H1 (cell line): ENCODE measurements at regions not wholly inside any gene's neighbourhood (a gene's known extent, or its start where the extent isn't known, plus 50 kb on each side); places are given as distances from the start of the nearest gene placed in this dataset.

Experiments
- CTCF ChIA-PET: fragments of 300-600 bp; sonication (Branson Sonifier 250); formaldehyde crosslinking; loops from one replicate; lab custom pipeline; 2021; ENCODE audit not compliant: partially characterized antibody; lab: Charles Lee
- POLR2A ChIA-PET: fragments of 300-600 bp; sonication (Branson Sonifier 250); formaldehyde crosslinking; loops from one replicate; lab custom pipeline; 2021; ENCODE audit warnings: inconsistent platforms; ENCODE audit not compliant: partially characterized antibody; lab: Charles Lee
- DNase-seq, 2 experiments: peaks; one replicate each; pipeline versions ENCODE4 v3.0.0 to v3.0.0-alpha.2; 2010 to 2022; ENCODE audit warnings: low spot score in 2 of 2, low read depth in 1 of 2, mixed read lengths in 1 of 2
- FAIRE-seq: peaks from 2 replicates; lab custom pipeline; 2011; peaks lifted over from hg19 to GRCh38; lab: Jason Lieb, UNC
- H2AFZ ChIP-seq: 2 replicates; pipeline ENCODE4 v1.8.1; 2012; ENCODE audit warnings: low read length, inconsistent platforms
- H2AK5ac ChIP-seq: 2 replicates; pipeline ENCODE4 v1.6.1; 2013; ENCODE audit warnings: low read depth, low read length
- H2BK120ac ChIP-seq: replicated peaks from 2 replicates; pipeline ENCODE3; 2013; ENCODE audit warnings: low read depth, low read length, inconsistent platforms
- H2BK12ac ChIP-seq: 2 replicates; pipeline ENCODE4 v1.6.1; 2013; ENCODE audit warnings: low read depth, low read length
- H2BK15ac ChIP-seq: 2 replicates; pipeline ENCODE4 v1.6.1; 2013; ENCODE audit warnings: low read length
- H2BK20ac ChIP-seq: 2 replicates; pipeline ENCODE4 v1.6.1; 2013; ENCODE audit warnings: low read length
- H2BK5ac ChIP-seq: 2 replicates; pipeline ENCODE4 v1.6.1; 2013; ENCODE audit warnings: low read depth, low read length
- H3K14ac ChIP-seq: 2 replicates; pipeline ENCODE4 v1.6.1; 2013; ENCODE audit warnings: inconsistent platforms; ENCODE audit not compliant: insufficient read length
- H3K18ac ChIP-seq: 2 replicates; pipeline ENCODE4 v1.6.1; 2013; ENCODE audit warnings: low read length; ENCODE audit errors: extremely low read depth
- H3K23ac ChIP-seq: 2 replicates; pipeline ENCODE4 v1.6.1; 2013; ENCODE audit warnings: inconsistent platforms; ENCODE audit not compliant: insufficient read length
- H3K23me2 ChIP-seq: 2 replicates; pipeline ENCODE4 v1.6.1; 2013; ENCODE audit warnings: low read depth, low read length
- H3K27ac ChIP-seq: 2 replicates; pipeline ENCODE4 v1.6.1; 2011; ENCODE audit warnings: low read depth, low read length, inconsistent platforms
- H3K27me3 ChIP-seq, 4 experiments: replicated peaks in 1 of 4; 1 replicate in 1 of 4; 2 replicates in 3 of 4; pipeline versions ENCODE4 v1.6.1 to v1.8.1; 2011 to 2013; ENCODE audit warnings: low read length in 3 of 4, mild to moderate bottlenecking in 3 of 4, inconsistent platforms in 2 of 4, mixed read lengths in 2 of 4, moderate library complexity in 1 of 4; ENCODE audit not compliant: control insufficient read depth in 3 of 4, insufficient read depth in 3 of 4; ENCODE audit errors: extremely low read depth in 1 of 4
- H3K36me3 ChIP-seq, 4 experiments: 2 replicates each; pipeline versions ENCODE4 v1.6.1 to v1.8.1; 2011 to 2013; ENCODE audit warnings: mild to moderate bottlenecking in 4 of 4, low read length in 3 of 4, moderate library complexity in 2 of 4, control low read depth in 1 of 4, inconsistent platforms in 1 of 4; ENCODE audit not compliant: insufficient read depth in 4 of 4, control insufficient read depth in 2 of 4
- H3K4ac ChIP-seq: replicated peaks from 2 replicates; pipeline ENCODE3; 2013; ENCODE audit warnings: low read length, low read depth, mixed read lengths, inconsistent platforms; ENCODE audit not compliant: insufficient read length
- H3K4me1 ChIP-seq, 4 experiments: replicated peaks in 1 of 4; 1 replicate in 1 of 4; 2 replicates in 3 of 4; pipeline versions ENCODE4 v1.6.1 to v1.8.1; 2011 to 2013; ENCODE audit warnings: low read length in 3 of 4, inconsistent platforms in 2 of 4, mixed read lengths in 1 of 4; ENCODE audit not compliant: insufficient read depth in 4 of 4, control insufficient read depth in 3 of 4
- H3K4me2 ChIP-seq, 2 experiments: 2 replicates each; pipeline versions ENCODE4 v1.6.1 to v1.8.1; 2011 to 2013; ENCODE audit warnings: low read depth in 2 of 2, low read length in 2 of 2, control low read depth in 1 of 2, inconsistent platforms in 1 of 2, mild to moderate bottlenecking in 1 of 2; ENCODE audit not compliant: insufficient read depth in 1 of 2
- H3K4me3 ChIP-seq, 4 experiments: fragments of 200-600, 300-600 bp in 1 of 4; sonication (generic), shearing (Covaris generic), sonication (Bioruptor Twin) in 1 of 4; 2 replicates each; pipeline versions ENCODE4 v1.5.1 to v1.8.1; 2011 to 2016; ENCODE audit warnings: low read length in 4 of 4, low read depth in 3 of 4, control low read depth in 2 of 4, inconsistent platforms in 2 of 4, mild to moderate bottlenecking in 2 of 4, mixed read lengths in 1 of 4, moderate library complexity in 1 of 4; ENCODE audit not compliant: insufficient read depth in 2 of 4; ENCODE audit errors: extremely low read depth in 1 of 4
- H3K56ac ChIP-seq: replicated peaks from 2 replicates; pipeline ENCODE3; 2013; ENCODE audit warnings: low read depth, mild to moderate bottlenecking, mixed read lengths, low read length, inconsistent platforms; ENCODE audit not compliant: insufficient read length
- H3K79me1 ChIP-seq: 2 replicates; pipeline ENCODE4 v1.6.1; 2013; ENCODE audit warnings: low read depth, low read length, control low read depth
- H3K79me2 ChIP-seq, 2 experiments: 2 replicates each; pipeline versions ENCODE4 v1.6.1 to v1.8.1; 2012 to 2013; ENCODE audit warnings: low read length in 2 of 2, mild to moderate bottlenecking in 2 of 2, inconsistent platforms in 1 of 2; ENCODE audit not compliant: insufficient read depth in 2 of 2, control insufficient read depth in 1 of 2
- H3K9ac ChIP-seq, 4 experiments: replicated peaks in 1 of 4; 1 replicate in 1 of 4; 2 replicates in 3 of 4; pipeline versions ENCODE4 v1.6.1 to v1.8.1; 2011 to 2013; ENCODE audit warnings: low read depth in 3 of 4, low read length in 3 of 4, control low read depth in 2 of 4, mild to moderate bottlenecking in 2 of 4, moderate library complexity in 2 of 4, inconsistent platforms in 1 of 4; ENCODE audit errors: extremely low read depth in 1 of 4
- H3K9me3 ChIP-seq, 2 experiments: 2 replicates each; pipeline versions ENCODE4 v1.6.1 to v1.8.1; 2012 to 2013; ENCODE audit warnings: mild to moderate bottlenecking in 2 of 2, moderate library complexity in 2 of 2, control low read depth in 1 of 2, inconsistent platforms in 1 of 2, low read depth in 1 of 2, low read length in 1 of 2, mixed read lengths in 1 of 2; ENCODE audit not compliant: insufficient read depth in 2 of 2
- H4K20me1 ChIP-seq, 2 experiments: replicated peaks in 1 of 2; 2 replicates each; pipeline versions ENCODE3 to v1.8.1; 2011 to 2013; ENCODE audit warnings: inconsistent platforms in 2 of 2, low read length in 2 of 2, mild to moderate bottlenecking in 1 of 2; ENCODE audit not compliant: insufficient read depth in 2 of 2, control insufficient read depth in 1 of 2
- H4K5ac ChIP-seq: 2 replicates; pipeline ENCODE4 v1.6.1; 2013; ENCODE audit warnings: low read length, low read depth, mixed read lengths, inconsistent platforms; ENCODE audit not compliant: insufficient read length
- H4K8ac ChIP-seq: 2 replicates; pipeline ENCODE4 v1.8.0; 2013; ENCODE audit warnings: mild to moderate bottlenecking, moderate library complexity, low read length, inconsistent platforms; ENCODE audit not compliant: insufficient read depth; ENCODE audit errors: extremely low read depth
- H4K91ac ChIP-seq: replicated peaks from 2 replicates; pipeline ENCODE3; 2013; ENCODE audit warnings: low read length, mixed read lengths, inconsistent platforms; ENCODE audit not compliant: insufficient read length
- BCL11A ChIP-seq, 2 experiments: IDR thresholded peaks; one replicate each; pipeline ENCODE4 v1.6.1; 2011; ENCODE audit warnings: low read depth in 2 of 2, low read length in 2 of 2, mild to moderate bottlenecking in 2 of 2
- BRCA1 ChIP-seq: IDR thresholded peaks from 2 replicates; pipeline ENCODE4 v1.6.1; 2012; ENCODE audit warnings: low read depth, low read length, improper control_type of control experiment
- CEBPB ChIP-seq: IDR thresholded peaks from 2 replicates; pipeline ENCODE4 v1.6.1; 2012; ENCODE audit warnings: low read depth, low read length
- CREB1 ChIP-seq: IDR thresholded peaks from 2 replicates; pipeline ENCODE4 v1.6.1; 2012; ENCODE audit warnings: inconsistent platforms
- EGR1 ChIP-seq: IDR thresholded peaks from 2 replicates; pipeline ENCODE4 v1.6.1; 2011; ENCODE audit warnings: low read depth, low read length, borderline replicate concordance
- EZH2 ChIP-seq: fragments of 200-600 bp; sonication (generic); IDR thresholded peaks from 2 replicates; pipeline ENCODE4 v1.7.1; 2012; ENCODE audit warnings: low read depth, mild to moderate bottlenecking, moderate library complexity, low read length, inconsistent platforms; ENCODE audit not compliant: severe bottlenecking
- JUN ChIP-seq: IDR thresholded peaks from 2 replicates; pipeline ENCODE4 v1.6.1; 2011; ENCODE audit warnings: low read depth, mild to moderate bottlenecking, improper control_type of control experiment, low read length
- MAFK ChIP-seq: IDR thresholded peaks from 2 replicates; pipeline ENCODE4 v1.6.1; 2012; ENCODE audit warnings: low read depth, mild to moderate bottlenecking, improper control_type of control experiment, low read length
- MAX ChIP-seq: IDR thresholded peaks from 2 replicates; pipeline ENCODE4 v1.6.1; 2012; ENCODE audit warnings: inconsistent platforms
- NRF1 ChIP-seq: IDR thresholded peaks from 2 replicates; pipeline ENCODE4 v1.6.1; 2011; ENCODE audit warnings: mild to moderate bottlenecking, low read depth, low read length, improper control_type of control experiment
- RFX5 ChIP-seq: IDR thresholded peaks from 2 replicates; pipeline ENCODE4 v1.6.1; 2011; ENCODE audit warnings: low read depth, low read length, improper control_type of control experiment, borderline replicate concordance
- SP1 ChIP-seq: IDR thresholded peaks from 2 replicates; pipeline ENCODE4 v1.6.1; 2011; ENCODE audit warnings: low read depth, low read length
- SP2 ChIP-seq: IDR thresholded peaks from 2 replicates; pipeline ENCODE4 v1.6.1; 2012; ENCODE audit warnings: mild to moderate bottlenecking, low read length, inconsistent platforms
- SRF ChIP-seq: IDR thresholded peaks from 2 replicates; pipeline ENCODE4 v1.6.1; 2011; ENCODE audit warnings: mild to moderate bottlenecking, low read depth, low read length, moderate library complexity
- TAF1 ChIP-seq: IDR thresholded peaks from 2 replicates; pipeline ENCODE4 v1.6.1; 2011; ENCODE audit warnings: mild to moderate bottlenecking, low read depth, low read length
- USF2 ChIP-seq: IDR thresholded peaks from 2 replicates; pipeline ENCODE4 v1.6.1; 2011; ENCODE audit warnings: low read length, improper control_type of control experiment

- H2BK5ac ChIP-seq = no peak overlapping the region
- H4K5ac ChIP-seq = no peak overlapping the region
- H3K4me2 ChIP-seq = no peak overlapping the region
- H3K4me3 ChIP-seq = no peak overlapping the region
- CTCF ChIA-PET = interaction anchor here (1.1 kb wide), 1 partner anchor 83 kb away, joined by 3 read pairs; no protein-coding TSS in a partner anchor
- no peak overlapping the region for H3K27ac ChIP-seq
- H2BK12ac ChIP-seq = no peak overlapping the region
- H3K56ac ChIP-seq = no peak overlapping the region
- H2BK15ac ChIP-seq = no peak overlapping the region
- H3K18ac ChIP-seq = no peak overlapping the region
- no peaks in the 10 kb centered on the region for H3K79me1 ChIP-seq
- no peak overlapping the region for H2AFZ ChIP-seq
- no peak overlapping the region for H2AK5ac ChIP-seq
- no peak overlapping the region for H4K91ac ChIP-seq
- H3K9me3 ChIP-seq = no peaks in the 10 kb centered on the region
- no peak overlapping the region for H4K8ac ChIP-seq
- no peaks in the 10 kb centered on the region for H3K79me2 ChIP-seq
- H3K23me2 ChIP-seq = no peaks in the 10 kb centered on the region
- no peaks in the 10 kb centered on the region for H3K4me1 ChIP-seq
- POLR2A ChIA-PET = no interaction called here
- no peaks in the 10 kb centered on the region for H4K20me1 ChIP-seq
- H3K36me3 ChIP-seq = no peaks in the 10 kb centered on the region
- no peak overlapping the region for H3K9ac ChIP-seq
- no peak for DNase-seq
- no peak for TF ChIP-seq BRCA1
- no peak for TF ChIP-seq SP1
- TF ChIP-seq NRF1 = no peak
- no peak for TF ChIP-seq BCL11A (IDR thresholded peaks at IDR 0.05; ENCODE audit: low read depth in 2 of 2, low read length in 2 of 2)
- no peak for TF ChIP-seq JUN
- no peak for TF ChIP-seq SP2
- no peak for TF ChIP-seq RFX5
- TF ChIP-seq EZH2 = no peak
- no peak for TF ChIP-seq USF2
- TF ChIP-seq CREB1 = no peak
- TF ChIP-seq CEBPB = no peak
- no peak for TF ChIP-seq MAFK
- TF ChIP-seq TAF1 = no peak
- no peak for TF ChIP-seq MAX
- no peak for TF ChIP-seq EGR1
- TF ChIP-seq SRF = no peak
- no peak overlapping the region for H3K23ac ChIP-seq
- no peak overlapping the region for H3K4ac ChIP-seq
- H2BK20ac ChIP-seq = no peak overlapping the region
- no peak for FAIRE-seq
- no peak overlapping the region for H3K14ac ChIP-seq
- no peaks in the 10 kb centered on the region for H3K27me3 ChIP-seq
- H2BK120ac ChIP-seq = no peak overlapping the region
These were observed 210.9 kb upstream of the FAM47A start for GRCh38 chrX:34343001-34343400.
